Stimulated activated naive CD4-positive, alpha-beta T cell (primary cell): ENCODE measurements at regions not wholly inside any gene's neighbourhood (a gene's known extent, or its start where the extent isn't known, plus 50 kb on each side); places are given as distances from the start of the nearest gene placed in this dataset.

Experiments
- DNase-seq, 6 experiments: peaks; one replicate each; lab custom pipeline; 2025; lab: John Stamatoyannopoulos, UW

- DNase-seq: no peak
Observed at GRCh38 chrX:40485102-40485826, 95.5 kb upstream of the ATP6AP2 start.

GRCh38 chrX:40484408-40485091 lies 96.2 kb upstream of the ATP6AP2 start:
- DNase-seq: no peak

- no peak for DNase-seq
Observed at GRCh38 chrX:40483502-40483901, 97.3 kb upstream of the ATP6AP2 start.

- DNase-seq: no peak
Observed at GRCh38 chrX:40479777-40480318, 100.9 kb upstream of the ATP6AP2 start.

- DNase-seq: no peak
Observed at GRCh38 chrX:40478474-40479065, 102.2 kb upstream of the ATP6AP2 start.

- no peak for DNase-seq
Observed at GRCh38 chrX:40476958-40477357, 103.8 kb upstream of the ATP6AP2 start.

- no peak for DNase-seq
Observed at GRCh38 chrX:40474645-40475044, 106.1 kb upstream of the ATP6AP2 start.

- DNase-seq: no peak
Observed at GRCh38 chrX:40474205-40474626, 106.6 kb upstream of the ATP6AP2 start.

GRCh38 chrX:40473460-40474204 lies 107.1 kb upstream of the ATP6AP2 start:
- DNase-seq: no peak

GRCh38 chrX:40471965-40472648 lies 108.7 kb upstream of the ATP6AP2 start:
- DNase-seq: peak in 4 of 6 experiments; percentile 1 to 47 (median 20)

- DNase-seq: no peak
Observed at GRCh38 chrX:40470830-40471429, 109.8 kb upstream of the ATP6AP2 start.

- DNase-seq: no peak
Observed at GRCh38 chrX:40469316-40469715, 111.5 kb upstream of the ATP6AP2 start.

- peak in 4 of 6 experiments; percentile 2 to 13 (median 6) for DNase-seq
Observed at GRCh38 chrX:40468033-40468846, 112.5 kb upstream of the ATP6AP2 start.

- DNase-seq: no peak
Observed at GRCh38 chrX:40467454-40467853, 113.3 kb upstream of the ATP6AP2 start.

GRCh38 chrX:40465735-40466551 lies 114.8 kb upstream of the ATP6AP2 start:
- peak in 3 of 6 experiments; percentile 1 to 23 (median 3) for DNase-seq

- DNase-seq: no peak
Observed at GRCh38 chrX:40462795-40463194, 118.0 kb upstream of the ATP6AP2 start.

- DNase-seq: no peak
Observed at GRCh38 chrX:40460926-40461325, 119.8 kb upstream of the ATP6AP2 start.

- DNase-seq: no peak
Observed at GRCh38 chrX:40459571-40460158, 121.1 kb upstream of the ATP6AP2 start.

GRCh38 chrX:40457406-40457805 lies 123.4 kb upstream of the ATP6AP2 start:
- no peak for DNase-seq
